AG10803 (cell line): ENCODE measurements at regions not wholly inside any gene's neighbourhood (a gene's known extent, or its start where the extent isn't known, plus 50 kb on each side); places are given as distances from the start of the nearest gene placed in this dataset.

ENCODE experiments used
- DNase-seq: peaks from one replicate; pipeline ENCODE4 v3.0.0; 2010; ENCODE audit warnings: low read depth
- H3K4me3 ChIP-seq: 2 replicates; pipeline ENCODE4 v1.5.1; 2011; ENCODE audit warnings: mild to moderate bottlenecking, low read length, control low read depth
- TF ChIP-seq, protein P1 (sequence below): conservative IDR thresholded peaks from 2 replicates; pipeline ENCODE4 v1.5.1; 2011; ENCODE audit warnings: mild to moderate bottlenecking, low read length, control low read depth, inconsistent platforms

GRCh38 chrX:39676434-39676833, 421.3 kb downstream of the BCOR start:
- DNase-seq: no peak
- TF ChIP-seq, protein P1, sequence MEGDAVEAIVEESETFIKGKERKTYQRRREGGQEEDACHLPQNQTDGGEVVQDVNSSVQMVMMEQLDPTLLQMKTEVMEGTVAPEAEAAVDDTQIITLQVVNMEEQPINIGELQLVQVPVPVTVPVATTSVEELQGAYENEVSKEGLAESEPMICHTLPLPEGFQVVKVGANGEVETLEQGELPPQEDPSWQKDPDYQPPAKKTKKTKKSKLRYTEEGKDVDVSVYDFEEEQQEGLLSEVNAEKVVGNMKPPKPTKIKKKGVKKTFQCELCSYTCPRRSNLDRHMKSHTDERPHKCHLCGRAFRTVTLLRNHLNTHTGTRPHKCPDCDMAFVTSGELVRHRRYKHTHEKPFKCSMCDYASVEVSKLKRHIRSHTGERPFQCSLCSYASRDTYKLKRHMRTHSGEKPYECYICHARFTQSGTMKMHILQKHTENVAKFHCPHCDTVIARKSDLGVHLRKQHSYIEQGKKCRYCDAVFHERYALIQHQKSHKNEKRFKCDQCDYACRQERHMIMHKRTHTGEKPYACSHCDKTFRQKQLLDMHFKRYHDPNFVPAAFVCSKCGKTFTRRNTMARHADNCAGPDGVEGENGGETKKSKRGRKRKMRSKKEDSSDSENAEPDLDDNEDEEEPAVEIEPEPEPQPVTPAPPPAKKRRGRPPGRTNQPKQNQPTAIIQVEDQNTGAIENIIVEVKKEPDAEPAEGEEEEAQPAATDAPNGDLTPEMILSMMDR: no peak
- H3K4me3 ChIP-seq: no peak overlapping the region

DNA sequence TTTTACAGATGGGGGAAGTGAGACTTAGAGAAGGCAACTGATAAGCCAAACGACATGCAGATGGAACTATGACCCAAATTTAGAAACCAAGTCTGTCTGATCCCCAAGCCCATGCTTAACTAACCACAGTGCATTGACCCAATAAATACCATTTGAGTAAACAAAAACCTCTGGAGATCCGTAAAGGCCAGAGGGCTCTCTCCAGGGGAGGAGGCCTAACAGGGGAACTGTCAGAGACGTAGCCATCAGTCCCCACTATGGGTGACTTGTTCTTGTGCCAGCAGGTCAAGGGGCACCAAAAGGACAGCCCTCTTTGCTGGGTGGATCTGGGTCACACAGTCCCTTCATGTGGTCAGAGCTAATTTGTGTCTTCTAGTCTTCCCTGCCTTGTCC, 420.2 kb downstream of the BCOR start:
- no peak for DNase-seq
- H3K4me3 ChIP-seq: no peak overlapping the region
- TF ChIP-seq, protein P1: no peak

DNA sequence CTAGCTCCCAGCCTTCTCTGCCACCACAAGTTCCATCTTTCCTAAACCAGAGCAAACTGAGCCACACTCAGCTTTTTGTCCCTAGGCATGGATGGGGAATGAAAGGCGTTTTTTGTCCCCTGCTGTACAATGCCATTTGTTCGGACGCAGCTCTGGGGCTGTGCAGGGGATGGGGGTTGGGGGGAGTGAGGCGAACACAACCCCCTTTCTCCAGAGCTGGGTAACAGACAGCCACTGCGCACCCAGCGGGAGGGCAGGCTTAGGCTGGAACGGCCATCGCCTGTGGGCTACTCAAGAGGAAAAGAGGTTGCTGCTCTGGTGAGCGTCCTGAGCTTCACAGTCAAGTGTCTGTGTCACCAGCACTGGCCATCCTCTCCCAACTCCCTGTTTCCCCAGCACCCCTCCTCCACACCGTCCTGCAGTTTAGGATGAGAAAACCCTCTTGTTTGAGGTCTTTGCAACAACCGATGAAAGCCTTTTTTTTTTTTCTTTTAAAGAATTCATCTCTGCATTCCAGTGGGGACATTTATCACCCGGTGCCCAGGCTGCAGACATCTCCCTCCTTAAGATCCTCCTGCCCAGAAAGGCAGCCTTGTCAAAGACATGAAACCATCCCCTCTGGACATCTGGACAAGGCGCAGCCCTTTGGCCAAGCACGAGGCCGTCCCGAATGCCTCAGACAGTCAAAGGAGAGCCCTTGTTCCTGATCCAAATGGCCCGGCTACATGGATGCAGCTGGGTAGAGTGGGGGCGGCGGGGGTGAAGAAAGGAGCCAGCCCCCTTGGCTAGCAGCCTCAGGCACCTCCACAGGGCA, 419.6 kb downstream of the BCOR start:
- DNase-seq: peak; percentile 67
- H3K4me3 ChIP-seq: no peak overlapping the region
- TF ChIP-seq, protein P1: no peak

DNA sequence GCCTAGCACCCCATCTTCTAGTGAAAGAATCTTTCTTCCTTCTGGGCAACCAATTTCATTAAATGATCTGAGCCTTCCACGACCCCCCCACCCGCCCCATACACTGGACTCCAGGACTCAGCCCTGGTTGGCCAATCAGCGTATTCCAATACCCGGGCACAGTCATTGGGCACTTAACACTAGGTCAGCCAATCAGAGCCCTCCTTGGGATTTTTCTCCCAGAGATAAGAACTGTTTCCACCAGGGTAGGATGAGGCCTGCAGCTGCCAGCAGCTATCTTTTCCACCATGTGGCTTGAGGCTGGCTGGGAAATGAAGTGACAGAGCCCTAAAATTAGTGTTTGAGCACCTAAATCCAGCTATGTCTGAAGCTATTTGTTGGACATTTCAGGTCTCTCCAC, 418.8 kb downstream of the BCOR start:
- no peak for DNase-seq
- no peak overlapping the region for H3K4me3 ChIP-seq
- TF ChIP-seq, protein P1: no peak

DNA sequence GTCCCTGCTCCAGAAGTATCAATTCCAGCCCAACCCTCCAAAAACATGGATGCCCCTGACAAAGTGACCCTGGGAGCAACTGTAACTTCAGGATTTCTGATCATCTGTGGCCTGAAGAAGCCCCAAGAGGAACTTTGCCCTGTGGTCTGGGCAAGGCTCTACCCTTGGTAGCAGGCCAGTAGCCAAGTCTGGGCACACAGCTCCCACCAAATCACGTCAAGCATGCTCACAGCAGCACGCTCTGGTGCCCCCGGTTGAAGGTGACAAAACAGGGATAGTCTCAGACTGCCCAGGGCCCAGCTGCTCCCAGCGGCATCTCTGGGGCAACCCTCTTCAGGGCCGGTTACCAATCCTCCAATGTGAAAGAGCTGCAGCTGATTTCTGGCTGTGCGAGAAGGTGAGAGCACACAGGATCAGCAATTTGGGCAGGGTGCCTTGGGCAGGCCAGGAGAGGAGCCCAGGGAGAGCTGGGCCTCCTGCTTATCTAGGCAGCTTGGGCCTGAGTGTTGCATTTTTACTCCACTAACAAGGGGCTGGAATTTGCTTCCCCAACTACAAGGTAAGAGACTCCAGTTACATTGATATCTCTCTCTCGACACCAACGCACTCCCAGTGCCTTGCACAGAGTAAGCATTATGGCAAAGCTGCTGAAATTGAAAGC, 418.1 kb downstream of the BCOR start:
- TF ChIP-seq, protein P1: no peak
- no peak overlapping the region for H3K4me3 ChIP-seq
- no peak for DNase-seq

DNA sequence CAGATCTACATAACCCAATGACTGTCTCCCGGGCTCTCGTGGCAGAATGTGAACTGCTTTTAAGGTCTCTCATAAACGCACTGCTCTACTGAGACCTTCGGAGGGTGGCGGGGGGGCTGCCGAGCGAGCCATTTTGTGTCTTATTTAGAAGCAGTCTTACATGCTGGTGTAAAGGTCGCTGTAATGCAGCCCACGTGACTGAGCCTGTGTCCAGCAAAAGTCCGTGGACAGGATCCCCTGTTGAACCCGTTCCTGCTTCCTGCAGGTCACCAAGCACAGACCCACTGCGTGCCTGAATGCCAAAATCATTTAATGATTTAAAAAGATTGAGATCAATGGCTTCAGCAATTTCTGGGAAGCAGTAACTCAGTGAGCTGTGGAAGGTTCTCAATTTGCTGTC, 415.9 kb downstream of the BCOR start:
- TF ChIP-seq, protein P1: no peak
- DNase-seq: no peak
- H3K4me3 ChIP-seq: no peak overlapping the region

- TF ChIP-seq, protein P1: no peak
- DNase-seq: no peak
- no peak overlapping the region for H3K4me3 ChIP-seq
Measured at GRCh38 chrX:39682778-39683177, 415.0 kb downstream of the BCOR start.
